ENCODE measurements at regions not wholly inside any gene's neighbourhood (a gene's known extent, or its start where the extent isn't known, plus 50 kb on each side); places are given as distances from the start of the nearest gene placed in this dataset.

GRCh38 chr1:98030976-98031375, 110.1 kb upstream of the DPYD start:
- no peak for ATAC-seq
- WGBS, 2 donors = 29 to 41% methylated on average over 3 of the region's 3 CpGs
- H3K27me3 ChIP-seq = no peaks in the 10 kb centered on the region
- DNase-seq = no peak
- H3K4me1 ChIP-seq = no peaks in the 10 kb centered on the region
- no peaks in the 10 kb centered on the region for H3K9me3 ChIP-seq
- no peak overlapping the region for H3K27ac ChIP-seq
- intact Hi-C loops (cut with DNase I) = no loop called here
- no peak overlapping the region for H3K4me3 ChIP-seq
- no peak for TF ChIP-seq POLR2A (IDR thresholded peaks at IDR 0.05)
- TF ChIP-seq CTCF (IDR thresholded peaks at IDR 0.05) = no peak
- H3K36me3 ChIP-seq (replicated peaks in 1 of 2; ENCODE audit: insufficient read depth in 1 of 2, low read depth in 2 of 2) = no peaks in the 10 kb centered on the region

DNA sequence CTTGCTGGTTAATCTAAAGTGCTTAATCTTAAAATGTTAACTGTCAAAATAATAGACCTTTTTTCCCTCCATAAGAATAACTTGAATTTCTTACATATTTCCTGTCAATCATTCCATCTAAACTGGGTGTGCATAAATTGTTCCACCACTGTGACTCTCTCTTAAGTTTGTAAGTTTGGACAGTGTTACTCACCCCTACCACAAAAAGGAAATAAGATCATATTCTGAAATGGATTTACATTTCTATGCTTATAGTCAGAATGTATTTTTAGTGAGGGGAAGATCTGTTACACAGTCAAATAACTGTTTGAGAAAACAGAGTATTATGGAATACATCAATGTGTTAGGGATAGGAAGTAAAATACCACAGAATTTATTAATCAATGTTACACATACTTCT, 109.6 kb upstream of the DPYD start:
- H3K4me1 ChIP-seq = no peaks in the 10 kb centered on the region
- no peak overlapping the region for H3K4me3 ChIP-seq
- DNase-seq (no peak), ATAC-seq (no peak)
- no peaks in the 10 kb centered on the region for H3K9me3 ChIP-seq
- intact Hi-C loops (cut with DNase I) = no loop called here
- TF ChIP-seq POLR2A (IDR thresholded peaks at IDR 0.05) (no peak), CTCF (IDR thresholded peaks at IDR 0.05) (no peak)
- no peak overlapping the region for H3K27ac ChIP-seq
- no peaks in the 10 kb centered on the region for H3K27me3 ChIP-seq
- H3K36me3 ChIP-seq (replicated peaks in 1 of 2; ENCODE audit: insufficient read depth in 1 of 2, low read depth in 2 of 2) = no peaks in the 10 kb centered on the region

GRCh38 chr1:98028800-98029199, 108.0 kb upstream of the DPYD start:
- no peaks in the 10 kb centered on the region for H3K27me3 ChIP-seq
- no peak overlapping the region for H3K27ac ChIP-seq
- TF ChIP-seq POLR2A (IDR thresholded peaks at IDR 0.05) (no peak), CTCF (IDR thresholded peaks at IDR 0.05) (no peak)
- DNase-seq (no peak), ATAC-seq (no peak)
- H3K9me3 ChIP-seq = no peaks in the 10 kb centered on the region
- no peaks in the 10 kb centered on the region for H3K4me1 ChIP-seq
- no peaks in the 10 kb centered on the region for H3K36me3 ChIP-seq (replicated peaks in 1 of 2; ENCODE audit: insufficient read depth in 1 of 2, low read depth in 2 of 2)
- intact Hi-C loops (cut with DNase I) = no loop called here
- WGBS, 2 donors = 68% methylated on average over 6 of the region's 6 CpGs
- no peak overlapping the region for H3K4me3 ChIP-seq

DNA sequence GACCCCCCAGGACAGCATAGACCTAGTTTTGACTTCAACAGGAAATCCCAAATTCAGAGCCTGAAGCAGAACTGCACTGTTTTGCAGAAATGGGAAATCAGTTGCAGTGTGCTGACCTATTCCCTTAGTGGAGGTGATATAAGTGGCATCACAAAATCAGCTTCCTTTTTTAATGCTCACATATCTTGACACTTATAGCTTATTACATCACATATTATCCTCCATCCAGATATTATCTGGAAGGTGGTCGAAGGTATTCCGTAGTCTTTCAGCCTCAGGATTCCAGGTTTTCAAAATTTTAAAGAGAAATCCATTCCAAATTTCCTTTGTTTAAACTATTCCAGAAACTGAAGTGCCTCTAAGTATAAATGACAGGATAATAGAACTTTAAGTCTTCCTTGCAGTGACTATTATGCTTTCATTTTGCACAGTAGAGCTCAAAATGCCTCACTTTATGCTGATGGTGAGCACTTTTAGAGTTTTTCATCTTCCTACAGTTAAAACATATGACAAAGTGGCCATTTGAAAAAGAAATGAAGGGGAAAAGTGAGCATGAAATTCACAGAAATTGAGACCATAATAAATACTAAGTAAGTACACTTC, 106.4 kb upstream of the DPYD start:
- Histone ChIP-seq H3K4me1 (no peaks in the 10 kb centered on the region), H3K27me3 (no peaks in the 10 kb centered on the region), H3K4me3 (no peak overlapping the region), H3K9me3 (no peaks in the 10 kb centered on the region), H3K36me3 (replicated peaks in 1 of 2; ENCODE audit: insufficient read depth in 1 of 2, low read depth in 2 of 2) (no peaks in the 10 kb centered on the region), H3K27ac (no peak overlapping the region)
- 83 to 88% methylated on average over 2 of the region's 2 CpGs for WGBS, 2 donors
- ATAC-seq (no peak), DNase-seq (no peak)
- intact Hi-C loops (cut with DNase I) = no loop called here
- TF ChIP-seq CTCF (IDR thresholded peaks at IDR 0.05) = no peak
- no peak for TF ChIP-seq POLR2A (IDR thresholded peaks at IDR 0.05)

GRCh38 chr1:98025858-98026257, 105.0 kb upstream of the DPYD start:
- intact Hi-C loops (cut with DNase I) = no loop called here
- no peak for TF ChIP-seq POLR2A (IDR thresholded peaks at IDR 0.05)
- TF ChIP-seq CTCF (IDR thresholded peaks at IDR 0.05) = no peak
- no peak overlapping the region for H3K27ac ChIP-seq
- no peak overlapping the region for H3K4me3 ChIP-seq
- no peaks in the 10 kb centered on the region for H3K27me3 ChIP-seq
- no peaks in the 10 kb centered on the region for H3K4me1 ChIP-seq
- DNase-seq (no peak), ATAC-seq (no peak)
- whole genome bisulfite sequencing, 2 donors = 52 to 53% methylated on average over 3 of the region's 3 CpGs
- no peaks in the 10 kb centered on the region for H3K9me3 ChIP-seq
- H3K36me3 ChIP-seq (replicated peaks in 1 of 2; ENCODE audit: insufficient read depth in 1 of 2, low read depth in 2 of 2) = no peaks in the 10 kb centered on the region

Measured in body of pancreas (tissue), 4 donors.